Upper lobe of left lung (tissue), 6 donors: ENCODE measurements at regions not wholly inside any gene's neighbourhood (a gene's known extent, or its start where the extent isn't known, plus 50 kb on each side); places are given as distances from the start of the nearest gene placed in this dataset.

Source experiments
- ATAC-seq, 2 donors: fragments of 200-7000 bp; cut with Tn5 transposase; one replicate each; pipeline ENCODE4 v1.9.1; 2022; ENCODE audit warnings: mild to moderate bottlenecking in 2 of 2, moderate library complexity in 2 of 2; ENCODE audit not compliant: low FRiP score in 2 of 2
- DNase-seq, 2 donors: peaks; one replicate each; pipeline ENCODE4 v3.0.0-alpha.2; 2019 to 2020
- H3K27ac ChIP-seq, 4 donors: fragments of 200-600 bp; sonication (generic); one replicate each; pipeline ENCODE4 v1.5.1; 2016 to 2019
- H3K27me3 ChIP-seq, 4 donors: fragments of 200-600 bp; sonication (generic); one replicate each; pipeline ENCODE4 v1.5.1; 2017 to 2019
- H3K36me3 ChIP-seq, 4 donors: fragments of 200-600 bp; sonication (generic); one replicate each; pipeline ENCODE4 v1.5.1; 2016 to 2019
- H3K4me1 ChIP-seq, 4 donors: fragments of 200-600 bp; sonication (generic); one replicate each; pipeline ENCODE4 v1.5.1; 2018 to 2019
- H3K4me3 ChIP-seq, 4 donors: fragments of 200-600 bp; sonication (generic); one replicate each; pipeline ENCODE4 v1.5.1; 2017 to 2019; ENCODE audit warnings: mild to moderate bottlenecking in 2 of 4, moderate library complexity in 1 of 4
- H3K9me3 ChIP-seq, 4 donors: fragments of 200-600 bp; sonication (generic); one replicate each; pipeline ENCODE4 v1.5.1; 2018 to 2019
- EP300 ChIP-seq, 4 donors: sonication (generic); formaldehyde crosslinking; IDR thresholded peaks; one replicate each; pipeline ENCODE4 v1.5.1; 2017; ENCODE audit warnings: antibody characterized with exemption in 4 of 4, control low read depth in 2 of 4
- POLR2A ChIP-seq, 4 donors: fragments of 450-650 bp; IDR thresholded peaks; one replicate each; pipeline ENCODE4 v1.5.1; 2016 to 2017; ENCODE audit warnings: antibody characterized with exemption in 4 of 4, mild to moderate bottlenecking in 2 of 4
- POLR2AphosphoS5 ChIP-seq, 2 donors: sonication (generic); formaldehyde crosslinking; IDR thresholded peaks; one replicate each; pipeline ENCODE4 v1.5.1; 2017; ENCODE audit warnings: antibody characterized with exemption in 2 of 2
- WGBS, 2 donors: methylation state at CpG; one replicate each; pipeline ENCODE4 v1.1.5; 2017 to 2018; 5-methylcytosine and 5-hydroxymethylcytosine counted together
- TF ChIP-seq, protein P1 (sequence below), 6 experiments: fragments of 450-650 bp in 4 of 6; fragments of 200-600 bp in 2 of 6; sonication (generic) in 2 of 6; IDR thresholded peaks; one replicate each; pipeline ENCODE4 v1.5.1; 2016 to 2019; ENCODE audit warnings: antibody characterized with exemption in 6 of 6
- donor health status: DM: no; HTN: no; CAD: no; lungs with moderate emphysema.
- donor health status: DM: no; HTN: yes; CAD: no; lungs with severe emphysema.

DNA sequence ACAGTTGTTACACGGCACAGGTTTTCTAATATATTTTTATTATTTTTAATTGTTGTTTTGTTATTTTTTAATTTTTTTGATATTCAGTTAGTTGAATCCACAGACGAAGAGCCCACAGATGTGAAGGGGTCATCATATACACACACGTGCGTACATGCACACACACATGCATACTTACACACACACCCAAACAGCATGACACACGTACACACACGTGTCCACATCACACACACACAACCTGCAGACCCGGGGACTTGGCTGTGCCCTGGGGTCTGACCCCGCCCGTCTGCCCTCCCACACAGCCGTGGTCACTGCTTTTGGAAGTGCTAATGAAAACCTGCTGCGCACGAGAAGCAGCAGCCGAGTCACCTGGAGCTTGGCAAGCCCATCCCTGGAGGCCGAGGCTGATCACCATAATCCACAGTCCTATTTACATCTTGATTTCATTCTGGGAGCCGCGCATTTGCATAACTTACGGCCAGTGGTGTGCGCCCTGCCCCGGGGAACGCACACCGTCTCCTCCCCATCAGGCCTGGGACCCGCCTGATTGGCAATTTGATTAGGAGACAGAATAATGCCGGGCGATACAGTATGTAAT is 110.3 kb downstream of the BRD1 start:
- 79 to 88% methylated on average over 24 of the region's 24 CpGs for WGBS, 2 donors
- no peak for ATAC-seq
- no peaks in the 10 kb centered on the region for H3K27me3 ChIP-seq

DNA sequence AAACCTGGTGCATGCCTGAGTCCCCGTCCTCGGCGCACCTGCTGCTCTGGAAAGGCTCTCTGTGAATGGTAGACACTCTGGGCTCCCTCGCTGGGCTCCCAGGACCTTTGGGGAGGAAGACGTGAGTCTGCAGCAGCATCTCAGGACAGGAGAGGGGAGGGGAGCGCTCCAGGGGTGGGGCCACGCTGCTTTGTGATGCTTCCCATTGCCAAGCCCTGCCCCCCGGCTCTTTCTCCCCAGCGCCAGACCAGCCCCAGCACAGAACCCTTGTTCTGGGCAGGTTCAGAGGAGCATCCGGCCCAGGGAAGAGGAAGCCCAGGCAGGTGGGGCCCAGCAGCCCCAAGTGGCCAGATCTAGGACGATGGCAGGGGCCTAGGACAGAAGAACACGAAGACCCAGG is 111.2 kb downstream of the BRD1 start:
- no peak overlapping the region for H3K27ac ChIP-seq
- DNase-seq (no peak), ATAC-seq (no peak)
- no peaks in the 10 kb centered on the region for H3K4me1 ChIP-seq
- no peaks in the 10 kb centered on the region for H3K9me3 ChIP-seq
- peaks cover 0 to 4% (median 0%) of the 10 kb centered on the region in 4 donors for H3K27me3 ChIP-seq
- no peak for TF ChIP-seq POLR2AphosphoS5 (IDR thresholded peaks at IDR 0.05)
- TF ChIP-seq, protein P1, sequence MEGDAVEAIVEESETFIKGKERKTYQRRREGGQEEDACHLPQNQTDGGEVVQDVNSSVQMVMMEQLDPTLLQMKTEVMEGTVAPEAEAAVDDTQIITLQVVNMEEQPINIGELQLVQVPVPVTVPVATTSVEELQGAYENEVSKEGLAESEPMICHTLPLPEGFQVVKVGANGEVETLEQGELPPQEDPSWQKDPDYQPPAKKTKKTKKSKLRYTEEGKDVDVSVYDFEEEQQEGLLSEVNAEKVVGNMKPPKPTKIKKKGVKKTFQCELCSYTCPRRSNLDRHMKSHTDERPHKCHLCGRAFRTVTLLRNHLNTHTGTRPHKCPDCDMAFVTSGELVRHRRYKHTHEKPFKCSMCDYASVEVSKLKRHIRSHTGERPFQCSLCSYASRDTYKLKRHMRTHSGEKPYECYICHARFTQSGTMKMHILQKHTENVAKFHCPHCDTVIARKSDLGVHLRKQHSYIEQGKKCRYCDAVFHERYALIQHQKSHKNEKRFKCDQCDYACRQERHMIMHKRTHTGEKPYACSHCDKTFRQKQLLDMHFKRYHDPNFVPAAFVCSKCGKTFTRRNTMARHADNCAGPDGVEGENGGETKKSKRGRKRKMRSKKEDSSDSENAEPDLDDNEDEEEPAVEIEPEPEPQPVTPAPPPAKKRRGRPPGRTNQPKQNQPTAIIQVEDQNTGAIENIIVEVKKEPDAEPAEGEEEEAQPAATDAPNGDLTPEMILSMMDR (IDR thresholded peaks at IDR 0.05): no peak
- TF ChIP-seq EP300 (IDR thresholded peaks at IDR 0.05): no peak
- TF ChIP-seq POLR2A (IDR thresholded peaks at IDR 0.05): no peak
- H3K36me3 ChIP-seq: no peaks in the 10 kb centered on the region
- no peak overlapping the region for H3K4me3 ChIP-seq
- WGBS, 2 donors: 59 to 63% methylated on average over 8 to 12 of the region's 12 CpGs

More for the DNA sequence above, 110.3 kb downstream of the BRD1 start:
- Histone ChIP-seq H3K9me3 (no peaks in the 10 kb centered on the region), H3K27ac (no peak overlapping the region), H3K36me3 (no peaks in the 10 kb centered on the region), H3K4me1 (no peaks in the 10 kb centered on the region), H3K4me3 (no peak overlapping the region)
- no peak for DNase-seq
- TF ChIP-seq, protein P1 (IDR thresholded peaks at IDR 0.05): no peak
- TF ChIP-seq POLR2A (IDR thresholded peaks at IDR 0.05) (no peak), POLR2AphosphoS5 (IDR thresholded peaks at IDR 0.05) (no peak), EP300 (IDR thresholded peaks at IDR 0.05) (no peak)

DNA sequence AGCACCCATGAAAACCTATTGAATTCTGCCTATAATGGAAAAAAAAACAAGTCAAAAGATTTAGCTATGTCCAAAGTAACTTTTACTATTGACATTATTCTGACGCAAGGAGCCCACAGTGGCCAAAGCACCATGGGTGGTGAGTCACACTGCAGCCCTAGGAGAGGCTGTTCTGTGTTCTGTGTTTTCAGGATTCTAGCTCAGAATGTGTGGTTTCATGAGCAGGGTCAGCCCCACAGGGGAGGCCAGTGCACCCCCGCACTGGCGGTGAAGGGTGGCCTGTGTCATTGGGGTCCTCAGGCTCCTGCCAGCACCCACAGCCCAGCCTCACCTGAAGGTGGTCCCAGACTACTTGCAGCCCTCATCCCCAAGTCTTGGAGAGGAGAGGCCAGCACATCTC is 112.2 kb downstream of the BRD1 start:
- WGBS, 2 donors: 80 to 94% methylated on average over 3 of the region's 3 CpGs
- ATAC-seq (no peak), DNase-seq (no peak)
- no peak for TF ChIP-seq POLR2A (IDR thresholded peaks at IDR 0.05)
- TF ChIP-seq, protein P1 (IDR thresholded peaks at IDR 0.05): no peak
- TF ChIP-seq EP300 (IDR thresholded peaks at IDR 0.05): no peak
- TF ChIP-seq POLR2AphosphoS5 (IDR thresholded peaks at IDR 0.05): no peak
- Histone ChIP-seq H3K27ac (no peak overlapping the region), H3K4me3 (no peak overlapping the region), H3K36me3 (no peaks in the 10 kb centered on the region), H3K9me3 (peaks cover 0 to 2% (median 0%) of the 10 kb centered on the region in 4 donors), H3K4me1 (no peaks in the 10 kb centered on the region), H3K27me3 (peaks cover 0 to 4% (median 0%) of the 10 kb centered on the region in 4 donors)

DNA sequence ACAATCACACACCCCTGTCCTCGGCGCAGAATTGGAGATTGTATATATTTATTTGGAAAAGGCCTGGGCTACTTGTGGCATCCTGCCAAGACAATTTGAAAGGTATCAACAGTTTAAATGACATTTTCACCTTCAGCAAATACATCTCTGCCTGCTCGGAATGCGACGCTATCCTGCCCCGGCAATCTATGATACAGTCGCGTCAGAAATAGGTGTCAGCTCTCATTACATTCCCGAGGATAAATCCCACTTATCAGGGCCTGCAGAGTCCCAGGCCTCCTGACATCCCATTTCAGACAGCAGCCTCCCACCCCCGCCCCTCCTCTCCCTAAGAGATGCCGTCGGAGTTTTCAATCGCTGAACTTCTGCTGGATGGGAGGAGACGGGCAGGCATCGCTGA is 114.7 kb downstream of the BRD1 start:
- peaks cover 4 to 18% (median 9%) of the 10 kb centered on the region in 4 donors for H3K9me3 ChIP-seq
- TF ChIP-seq POLR2A (IDR thresholded peaks at IDR 0.05): no peak
- TF ChIP-seq EP300 (IDR thresholded peaks at IDR 0.05): no peak
- TF ChIP-seq POLR2AphosphoS5 (IDR thresholded peaks at IDR 0.05): no peak
- TF ChIP-seq, protein P1 (IDR thresholded peaks at IDR 0.05): no peak
- DNase-seq: no peak
- no peak overlapping the region for H3K4me3 ChIP-seq
- no peak for ATAC-seq
- 60 to 82% methylated on average over 9 to 15 of the region's 15 CpGs for WGBS, 2 donors
- H3K27me3 ChIP-seq: peaks cover 0 to 4% (median 0%) of the 10 kb centered on the region in 4 donors
- no peaks in the 10 kb centered on the region for H3K4me1 ChIP-seq
- no peak overlapping the region for H3K27ac ChIP-seq
- no peaks in the 10 kb centered on the region for H3K36me3 ChIP-seq
